PC-3 (cell line): ENCODE measurements at regions not wholly inside any gene's neighbourhood (a gene's known extent, or its start where the extent isn't known, plus 50 kb on each side); places are given as distances from the start of the nearest gene placed in this dataset.

Experiments used
- ATAC-seq: fragments of 200-7000 bp; cut with Tn5 transposase; 2 replicates; pipeline ENCODE4 v1.9.1; 2020; ENCODE audit warnings: mild to moderate bottlenecking, moderate library complexity
- BruUV-seq: library from RNA; stranded (reverse); fragments of 400-500 nt; replicated peaks from 2 replicates; lab custom pipeline; 2021; lab: Mats Ljungman, UMichigan
- CTCF ChIA-PET: fragments of 300-600 bp; sonication (Branson Sonifier 250); formaldehyde crosslinking; loops from one replicate; lab custom pipeline; 2022; ENCODE audit warnings: antibody characterized with exemption; lab: Charles Lee
- POLR2A ChIA-PET: fragments of 300-600 bp; sonication (Branson Sonifier 250); formaldehyde crosslinking; loops from one replicate; lab custom pipeline; 2022; ENCODE audit warnings: antibody characterized with exemption; ENCODE audit not compliant: unreplicated experiment; lab: Charles Lee
- DNase-seq: peaks from one replicate; pipeline ENCODE4 v3.0.0-alpha.2; 2015
- H2AFZ ChIP-seq: fragments of 300-600 bp; sonication (generic); 2 replicates; pipeline ENCODE4 v1.6.0; 2016; ENCODE audit warnings: antibody characterized with exemption, low read length
- H3F3A ChIP-seq: fragments of 300-600 bp; sonication (generic); one replicate; pipeline ENCODE4 v1.6.0; 2017; ENCODE audit warnings: antibody characterized with exemption, low read length, control low read depth, mild to moderate bottlenecking; ENCODE audit not compliant: unreplicated experiment
- H3K27ac ChIP-seq: fragments of 300-600 bp; sonication (generic); 2 replicates; pipeline ENCODE4 v1.5.1; 2016; ENCODE audit warnings: mild to moderate bottlenecking, low read length
- H3K27me3 ChIP-seq: fragments of 300-600 bp; sonication (generic); 2 replicates; pipeline ENCODE4 v1.6.1; 2016; ENCODE audit warnings: low read length, mixed read lengths
- H3K36me3 ChIP-seq: fragments of 300-600 bp; sonication (generic); 2 replicates; pipeline ENCODE4 v1.6.1; 2016; ENCODE audit warnings: low read depth, mixed run types, low read length, mixed read lengths
- H3K4me1 ChIP-seq: fragments of 300-600 bp; sonication (generic); 2 replicates; pipeline ENCODE4 v1.5.1; 2016; ENCODE audit warnings: low read length; ENCODE audit not compliant: insufficient read depth
- H3K4me2 ChIP-seq: fragments of 300-600 bp; sonication (generic); 2 replicates; pipeline ENCODE4 v1.6.0; 2016; ENCODE audit warnings: low read length
- H3K4me3 ChIP-seq: fragments of 300-600 bp; sonication (generic); 2 replicates; pipeline ENCODE4 v1.5.1; 2016; ENCODE audit warnings: mild to moderate bottlenecking, low read length, mixed read lengths
- H3K79me2 ChIP-seq: fragments of 300-600 bp; sonication (generic); 2 replicates; pipeline ENCODE4 v1.6.1; 2017; ENCODE audit warnings: low read length, mixed read lengths
- H3K9ac ChIP-seq: fragments of 300-600 bp; sonication (generic); 2 replicates; pipeline ENCODE4 v1.6.0; 2016; ENCODE audit warnings: mild to moderate bottlenecking, low read length
- H3K9me2 ChIP-seq: fragments of 300-600 bp; sonication (generic); replicated peaks from 2 replicates; pipeline ENCODE4 v1.6.1; 2016; ENCODE audit warnings: mixed run types, low read length, mixed read lengths
- H3K9me3 ChIP-seq: fragments of 300-600 bp; sonication (generic); 2 replicates; pipeline ENCODE4 v1.6.1; 2016; ENCODE audit warnings: low read length, mixed read lengths
- H4K20me1 ChIP-seq: fragments of 300-600 bp; sonication (generic); 2 replicates; pipeline ENCODE4 v1.6.1; 2016; ENCODE audit warnings: low read length, mixed read lengths
- CTCF ChIP-seq: fragments of 300-600 bp; sonication (generic); conservative IDR thresholded peaks from 2 replicates; pipeline ENCODE4 v1.5.1; 2017; ENCODE audit warnings: antibody characterized with exemption, low read depth, mild to moderate bottlenecking, low read length
- EZH2 ChIP-seq: fragments of 300-600 bp; sonication (generic); IDR thresholded peaks from one replicate; pipeline ENCODE4 v1.6.1; 2017; ENCODE audit warnings: antibody characterized with exemption, mild to moderate bottlenecking, low read length; ENCODE audit not compliant: unreplicated experiment
- EZH2phosphoT487 ChIP-seq: fragments of 300-600 bp; sonication (generic); IDR thresholded peaks from 2 replicates; pipeline ENCODE4 v1.6.1; 2018; ENCODE audit warnings: mild to moderate bottlenecking, antibody characterized with exemption, low read length, borderline replicate concordance
- intact Hi-C: fragments of 100-400 bp; cut with micrococcal nuclease; formaldehyde crosslinking; loops from 2 replicates; pipeline ENCODE4 v1.9.0; 2023

- no peak overlapping the region for H3K4me3 ChIP-seq
- no peak for TF ChIP-seq EZH2phosphoT487
- no peak for TF ChIP-seq CTCF
- no peak for TF ChIP-seq EZH2
- no peaks in the 10 kb centered on the region for H4K20me1 ChIP-seq
- BruUV-seq: no TSS peak
- ChIA-PET CTCF (no interaction called here), POLR2A (no interaction called here)
- ATAC-seq (no peak), DNase-seq (no peak)
- no peaks in the 10 kb centered on the region for H3K79me2 ChIP-seq
- H3K4me2 ChIP-seq: 0 out of 2 replicates have a peak overlapping the region, but pooled peaks have one; percentile 73
- no peaks in the 10 kb centered on the region for H3K27me3 ChIP-seq
- H3K27ac ChIP-seq: no peak overlapping the region
- H3K4me1 ChIP-seq: peaks cover 51% of the 10 kb centered on the region
- no peaks in the 10 kb centered on the region for H3F3A ChIP-seq
- no peak overlapping the region for H2AFZ ChIP-seq
- H3K9me2 ChIP-seq: no peaks in the 10 kb centered on the region
- no peaks in the 10 kb centered on the region for H3K36me3 ChIP-seq
- H3K9me3 ChIP-seq: no peaks in the 10 kb centered on the region
- no peak overlapping the region for H3K9ac ChIP-seq
- intact Hi-C loops: loop anchor here (2.0 kb wide), 1 partner anchor 73 kb away; no protein-coding TSS in a partner anchor
Measured at GRCh38 chr4:128527946-128528576, 240.4 kb upstream of the PGRMC2 start.

- ATAC-seq (no peak), DNase-seq (no peak)
- Histone ChIP-seq H3K9me2 (no peaks in the 10 kb centered on the region), H3K4me2 (no peak overlapping the region), H2AFZ (no peak overlapping the region), H3K9ac (no peak overlapping the region), H3K4me1 (peaks cover 51% of the 10 kb centered on the region), H3K36me3 (no peaks in the 10 kb centered on the region), H3K4me3 (no peak overlapping the region), H3K9me3 (no peaks in the 10 kb centered on the region), H3K27ac (no peak overlapping the region), H4K20me1 (no peaks in the 10 kb centered on the region), H3K79me2 (no peaks in the 10 kb centered on the region), H3F3A (no peaks in the 10 kb centered on the region), H3K27me3 (no peaks in the 10 kb centered on the region)
- BruUV-seq: no TSS peak
- intact Hi-C loops: no loop called here
- POLR2A ChIA-PET: no interaction called here
- TF ChIP-seq EZH2: no peak
- TF ChIP-seq EZH2phosphoT487: no peak
- TF ChIP-seq CTCF: no peak
- CTCF ChIA-PET: no interaction called here
Measured at GRCh38 chr4:128527351-128527750, 239.7 kb upstream of the PGRMC2 start.

- peak overlapping the region; percentile 38; the same call in 1 of the 2 replicates for H3K4me3 ChIP-seq
- no peaks in the 10 kb centered on the region for H3K9me2 ChIP-seq
- no peaks in the 10 kb centered on the region for H3F3A ChIP-seq
- H2AFZ ChIP-seq: no peak overlapping the region
- H3K9me3 ChIP-seq: no peaks in the 10 kb centered on the region
- no peaks in the 10 kb centered on the region for H3K36me3 ChIP-seq
- no peaks in the 10 kb centered on the region for H4K20me1 ChIP-seq
- no TSS peak for BruUV-seq
- H3K27ac ChIP-seq: peak overlapping the region; percentile 94
- peak overlapping the region; percentile 77 for H3K4me2 ChIP-seq
- intact Hi-C loops: loop anchor here (2.0 kb wide), 1 partner anchor 27 kb away; no protein-coding TSS in a partner anchor
- peak; percentile 84 for DNase-seq
- H3K79me2 ChIP-seq: no peaks in the 10 kb centered on the region
- peaks cover 60% of the 10 kb centered on the region for H3K4me1 ChIP-seq
- no peaks in the 10 kb centered on the region for H3K27me3 ChIP-seq
- POLR2A ChIA-PET: no interaction called here
- no peak for TF ChIP-seq EZH2phosphoT487
- TF ChIP-seq EZH2: no peak
- TF ChIP-seq CTCF: no peak
- H3K9ac ChIP-seq: peak overlapping the region; percentile 6; the same call in 1 of the 2 replicates
- peak; percentile 24 for ATAC-seq
- CTCF ChIA-PET: interaction anchor here (0.6 kb wide), 1 partner anchor 239 kb away, joined by 6 read pairs; no protein-coding TSS in a partner anchor
Measured at GRCh38 chr4:128525992-128526630, 238.5 kb upstream of the PGRMC2 start.
